NB4 (cell line): ENCODE measurements at regions not wholly inside any gene's neighbourhood (a gene's known extent, or its start where the extent isn't known, plus 50 kb on each side); places are given as distances from the start of the nearest gene placed in this dataset.
"Not testable (repeated sequence)": the region's sequence is repeated elsewhere in the genome, so short reads cannot be mapped to it uniquely, and the experiment has no call there.

Experiments
- DNase-seq: peaks from one replicate; pipeline ENCODE4 v3.0.0; 2010; ENCODE audit warnings: low read depth
- H3K4me3 ChIP-seq: one replicate; pipeline ENCODE4 v1.5.1; 2011; ENCODE audit warnings: mild to moderate bottlenecking, low read depth, low read length, moderate library complexity
- MYC ChIP-seq: IDR thresholded peaks from 2 replicates; pipeline ENCODE4 v1.6.1; 2011; ENCODE audit warnings: low read depth, low read length
- POLR2A ChIP-seq: IDR thresholded peaks from 2 replicates; pipeline ENCODE4 v1.6.1; 2011; ENCODE audit warnings: mild to moderate bottlenecking; ENCODE audit not compliant: insufficient read length; ENCODE audit errors: extremely low read depth
- TF ChIP-seq, protein P1 (sequence below): IDR thresholded peaks from 2 replicates; pipeline ENCODE4 v1.6.1; 2011; ENCODE audit warnings: low read depth, low read length
- TF ChIP-seq, protein P2 (sequence below): IDR thresholded peaks from one replicate; pipeline ENCODE4 v1.5.1; 2012; ENCODE audit warnings: low read depth, low read length

DNA sequence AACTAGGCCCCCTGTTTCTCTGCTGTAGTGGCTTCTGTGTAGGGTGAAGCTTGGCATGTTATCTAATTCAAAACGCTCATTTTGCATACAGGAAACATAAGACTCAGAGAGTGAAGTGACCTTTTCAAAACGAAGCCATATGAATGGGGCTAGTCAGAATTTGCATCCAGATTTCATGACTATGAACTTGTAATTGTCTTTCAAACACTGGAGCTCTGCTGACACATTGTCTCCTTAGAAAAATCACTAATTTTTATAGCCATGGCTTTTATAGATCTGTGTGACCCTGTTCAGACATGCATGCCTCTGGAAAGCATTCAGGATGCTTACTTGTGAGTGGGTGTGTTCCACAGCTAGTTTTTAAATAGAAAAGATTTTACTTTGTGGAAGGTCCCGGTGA lies 444.3 kb upstream of the GCFC2 start:
- no peak overlapping the region for H3K4me3 ChIP-seq
- DNase-seq, result no peak
- TF ChIP-seq MYC (no peak), POLR2A (no peak)
- TF ChIP-seq, protein P1, sequence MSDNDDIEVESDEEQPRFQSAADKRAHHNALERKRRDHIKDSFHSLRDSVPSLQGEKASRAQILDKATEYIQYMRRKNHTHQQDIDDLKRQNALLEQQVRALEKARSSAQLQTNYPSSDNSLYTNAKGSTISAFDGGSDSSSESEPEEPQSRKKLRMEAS, result no peak
- TF ChIP-seq, protein P2, sequence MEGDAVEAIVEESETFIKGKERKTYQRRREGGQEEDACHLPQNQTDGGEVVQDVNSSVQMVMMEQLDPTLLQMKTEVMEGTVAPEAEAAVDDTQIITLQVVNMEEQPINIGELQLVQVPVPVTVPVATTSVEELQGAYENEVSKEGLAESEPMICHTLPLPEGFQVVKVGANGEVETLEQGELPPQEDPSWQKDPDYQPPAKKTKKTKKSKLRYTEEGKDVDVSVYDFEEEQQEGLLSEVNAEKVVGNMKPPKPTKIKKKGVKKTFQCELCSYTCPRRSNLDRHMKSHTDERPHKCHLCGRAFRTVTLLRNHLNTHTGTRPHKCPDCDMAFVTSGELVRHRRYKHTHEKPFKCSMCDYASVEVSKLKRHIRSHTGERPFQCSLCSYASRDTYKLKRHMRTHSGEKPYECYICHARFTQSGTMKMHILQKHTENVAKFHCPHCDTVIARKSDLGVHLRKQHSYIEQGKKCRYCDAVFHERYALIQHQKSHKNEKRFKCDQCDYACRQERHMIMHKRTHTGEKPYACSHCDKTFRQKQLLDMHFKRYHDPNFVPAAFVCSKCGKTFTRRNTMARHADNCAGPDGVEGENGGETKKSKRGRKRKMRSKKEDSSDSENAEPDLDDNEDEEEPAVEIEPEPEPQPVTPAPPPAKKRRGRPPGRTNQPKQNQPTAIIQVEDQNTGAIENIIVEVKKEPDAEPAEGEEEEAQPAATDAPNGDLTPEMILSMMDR, result no peak

DNA sequence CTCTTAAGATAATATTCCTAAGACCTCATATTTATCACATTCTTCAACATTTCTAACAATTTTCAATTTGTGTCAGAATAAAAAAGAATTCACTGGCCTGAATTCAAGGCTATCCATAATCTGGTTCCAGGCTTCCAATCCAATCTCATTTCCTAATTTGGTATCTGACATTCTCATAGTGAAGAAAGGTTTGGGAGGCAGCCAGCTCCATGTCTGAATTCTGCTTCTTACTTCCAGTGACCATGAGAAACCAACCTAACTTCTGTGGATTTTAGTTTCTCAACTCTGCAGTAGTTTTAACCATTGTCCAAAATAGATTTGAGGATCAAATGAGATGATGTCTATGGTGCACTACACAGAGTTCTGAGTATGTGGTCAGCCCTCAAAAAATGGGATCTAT lies 439.1 kb upstream of the GCFC2 start:
- no peak overlapping the region for H3K4me3 ChIP-seq
- DNase-seq, result no peak
- TF ChIP-seq POLR2A, result no peak
- no peak for TF ChIP-seq MYC
- TF ChIP-seq, protein P2, result no peak
- TF ChIP-seq, protein P1, result no peak

DNA sequence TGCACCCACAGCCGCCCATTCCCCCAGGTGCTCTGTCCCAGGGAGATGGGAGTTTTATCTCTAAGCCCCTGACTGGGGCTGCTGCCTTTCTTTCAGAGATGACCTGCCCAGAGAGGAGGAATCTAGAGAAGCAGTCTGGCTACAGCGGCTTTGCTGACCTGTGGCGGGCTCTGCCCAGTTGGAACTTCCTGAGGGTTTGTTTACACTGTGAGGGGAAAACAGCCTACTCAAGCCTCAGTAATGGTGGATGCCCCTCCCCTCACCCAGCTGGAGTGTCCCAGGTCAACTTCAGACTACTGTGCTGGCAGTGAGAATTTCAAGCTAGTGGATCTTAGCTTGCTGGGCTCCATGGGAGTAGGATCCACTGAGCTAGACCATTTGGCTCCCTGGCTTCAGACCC lies 428.6 kb upstream of the GCFC2 start:
- not testable (repeated sequence) for DNase-seq, H3K4me3 ChIP-seq

DNA sequence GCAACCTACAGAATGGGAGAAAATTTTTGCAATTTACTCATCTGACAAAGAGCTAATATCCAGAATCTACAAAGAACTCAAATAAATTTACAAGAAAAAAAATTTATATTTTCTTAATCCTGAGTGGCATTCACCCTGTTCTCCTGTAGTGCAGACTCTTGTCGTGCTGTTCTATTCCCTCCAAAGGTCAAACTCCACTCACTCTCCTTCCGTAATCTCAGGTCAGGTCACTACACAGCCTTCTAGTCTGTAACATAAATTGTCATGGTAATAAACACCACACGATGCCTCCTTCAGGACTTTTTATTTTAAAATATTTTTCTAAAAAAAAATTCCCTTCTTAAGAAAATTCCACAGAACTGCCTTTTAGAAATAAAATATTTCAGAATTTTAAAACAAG lies 417.9 kb upstream of the GCFC2 start:
- no peak overlapping the region for H3K4me3 ChIP-seq
- DNase-seq, result no peak
- TF ChIP-seq, protein P1, result no peak

DNA sequence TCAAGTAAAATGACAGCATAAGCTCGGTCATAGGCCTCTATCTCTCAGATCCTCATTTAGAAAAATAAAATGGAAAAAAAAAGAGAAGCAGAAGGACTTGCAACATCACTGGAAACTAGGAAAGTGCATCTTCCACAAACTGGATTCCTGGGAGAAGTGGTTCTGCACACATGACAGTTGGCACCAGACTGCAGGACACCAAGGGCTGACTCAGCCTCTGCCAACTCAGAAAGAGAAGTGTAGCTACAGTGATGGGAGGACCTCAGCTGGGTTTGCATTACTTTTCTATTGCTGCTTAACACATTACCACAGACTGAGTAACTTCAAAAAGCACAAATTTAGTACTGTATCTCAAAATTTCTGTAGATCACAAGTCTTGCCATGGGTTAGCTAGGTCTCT lies 409.5 kb upstream of the GCFC2 start:
- no peak for TF ChIP-seq MYC
- TF ChIP-seq, protein P1, result no peak
- no peak overlapping the region for H3K4me3 ChIP-seq
- DNase-seq, result no peak

DNA sequence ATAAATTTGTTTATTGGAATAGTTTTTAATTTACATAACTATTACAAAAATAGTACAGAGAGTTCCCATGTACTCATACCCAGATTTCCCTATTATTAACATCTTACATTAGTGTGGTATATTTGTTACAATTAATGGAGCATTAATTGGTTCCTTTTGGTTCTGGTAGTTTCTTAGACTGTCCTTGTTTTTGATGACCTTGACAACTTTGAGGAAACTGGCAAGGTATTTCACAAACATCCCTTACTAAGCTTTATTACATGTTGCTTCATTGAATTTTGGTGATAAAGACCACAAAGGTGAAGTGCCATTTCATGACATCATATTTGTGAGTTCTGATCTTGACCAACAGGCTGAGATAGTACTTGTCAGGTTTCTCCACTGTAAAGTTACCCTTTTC lies 379.0 kb upstream of the GCFC2 start:
- no peak overlapping the region for H3K4me3 ChIP-seq
- TF ChIP-seq, protein P2, result no peak
- TF ChIP-seq MYC, result no peak
- TF ChIP-seq POLR2A, result no peak
- DNase-seq, result no peak

DNA sequence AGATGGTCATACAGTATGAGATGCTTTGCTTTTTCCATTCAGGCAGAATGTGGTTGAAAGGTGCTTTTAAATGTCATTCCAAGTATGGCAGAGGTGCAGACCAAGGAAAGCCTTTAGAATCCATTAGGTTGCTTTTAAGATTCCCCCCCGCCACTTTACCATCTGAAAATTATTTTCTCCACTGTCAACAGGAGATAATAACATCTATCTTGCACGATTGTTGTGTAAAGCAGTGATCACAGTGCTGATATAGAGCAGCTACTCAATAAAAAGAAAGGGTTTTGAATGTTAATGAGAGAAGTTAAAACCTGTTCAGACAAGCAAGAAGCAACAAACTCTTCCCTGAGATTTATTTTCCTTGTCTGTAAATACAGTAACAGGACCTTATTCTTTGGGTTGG lies 372.5 kb upstream of the GCFC2 start:
- H3K4me3 ChIP-seq, result no peak overlapping the region
- TF ChIP-seq, protein P1, result no peak
- TF ChIP-seq POLR2A (no peak), MYC (no peak)
- TF ChIP-seq, protein P2, result no peak
- no peak for DNase-seq
